GM19463 (cell line): ENCODE measurements at regions not wholly inside any gene's neighbourhood (a gene's known extent, or its start where the extent isn't known, plus 50 kb on each side); places are given as distances from the start of the nearest gene placed in this dataset.

Source experiments
- ATAC-seq: cut with Tn5 transposase; IDR thresholded peaks from one replicate; pipeline ENCODE4 v1.9.1; 2021; ENCODE audit warnings: mild to moderate bottlenecking, moderate library complexity; ENCODE audit not compliant: unreplicated experiment

- ATAC-seq = no peak
Observed at GRCh38 chr10:4733150-4733842, 92.7 kb upstream of the AKR1E2 start.

GRCh38 chr10:4730998-4731397 is 95.0 kb upstream of the AKR1E2 start:
- no peak for ATAC-seq

- ATAC-seq = no peak
Observed at GRCh38 chr10:4725917-4726606, 99.9 kb upstream of the AKR1E2 start.

- no peak for ATAC-seq
Observed at GRCh38 chr10:4723860-4724259, 102.1 kb upstream of the AKR1E2 start.

GRCh38 chr10:4721999-4722753 is 103.8 kb upstream of the AKR1E2 start:
- ATAC-seq = no peak

- no peak for ATAC-seq
Observed at GRCh38 chr10:4720463-4720862, 105.5 kb upstream of the AKR1E2 start.

GRCh38 chr10:4719671-4720070 is 106.3 kb upstream of the AKR1E2 start:
- ATAC-seq = no peak

- ATAC-seq = no peak
Observed at GRCh38 chr10:4719036-4719435, 107.0 kb upstream of the AKR1E2 start.

GRCh38 chr10:4718544-4718943 is 107.5 kb upstream of the AKR1E2 start:
- no peak for ATAC-seq

- no peak for ATAC-seq
Observed at GRCh38 chr10:4717670-4718069, 108.3 kb upstream of the AKR1E2 start.

- no peak for ATAC-seq
Observed at GRCh38 chr10:4710858-4711257, 115.1 kb upstream of the AKR1E2 start.

GRCh38 chr10:4708123-4708759 is 117.8 kb upstream of the AKR1E2 start:
- ATAC-seq = no peak

- ATAC-seq = no peak
Observed at GRCh38 chr10:4707221-4707620, 118.8 kb upstream of the AKR1E2 start.

GRCh38 chr10:4704034-4704545 is 121.9 kb upstream of the AKR1E2 start:
- no peak for ATAC-seq

- ATAC-seq = no peak
Observed at GRCh38 chr10:4701016-4701415, 125.0 kb upstream of the AKR1E2 start.

GRCh38 chr10:4699950-4700730 is 125.9 kb upstream of the AKR1E2 start:
- ATAC-seq = no peak

- ATAC-seq = no peak
Observed at GRCh38 chr10:4698075-4698474, 127.9 kb upstream of the AKR1E2 start.

GRCh38 chr10:4696186-4696585 is 129.8 kb upstream of the AKR1E2 start:
- no peak for ATAC-seq

GRCh38 chr10:4693967-4694366 is 132.0 kb upstream of the AKR1E2 start:
- ATAC-seq = no peak

- ATAC-seq = no peak
Observed at GRCh38 chr10:4692206-4692605, 133.8 kb upstream of the AKR1E2 start.
